ENCODE measurements at regions not wholly inside any gene's neighbourhood (a gene's known extent, or its start where the extent isn't known, plus 50 kb on each side); places are given as distances from the start of the nearest gene placed in this dataset.

- TF ChIP-seq POLR2A (IDR thresholded peaks at IDR 0.05) (no peak), CTCF (IDR thresholded peaks at IDR 0.05) (peak in 1 of 3 donors; percentile 37)
Observed at GRCh38 chr4:4677556-4678522, 136.0 kb upstream of the STX18 start.

Data from ovary (tissue), 3 donors.